Calu3 (cell line): ENCODE measurements at regions not wholly inside any gene's neighbourhood (a gene's known extent, or its start where the extent isn't known, plus 50 kb on each side); places are given as distances from the start of the nearest gene placed in this dataset.

Experiments used
- BruUV-seq: library from RNA; stranded (reverse); fragments of 400-500 nt; replicated peaks from 2 replicates; lab custom pipeline; 2021; lab: Mats Ljungman, UMichigan
- CTCF ChIA-PET: fragments of 300-600 bp; sonication (Branson Sonifier 250); formaldehyde crosslinking; loops from one replicate; lab custom pipeline; 2022; ENCODE audit warnings: antibody characterized with exemption; lab: Charles Lee
- DNase-seq: peaks from one replicate; pipeline ENCODE4 v3.0.0; 2022
- H3K27ac Mint-ChIP-seq: one replicate; pipeline ENCODE4 v1.8.0; 2022; ENCODE audit warnings: mixed read lengths; ENCODE audit not compliant: unreplicated experiment
- H3K27me3 Mint-ChIP-seq: one replicate; pipeline ENCODE4 v1.8.0; 2022; ENCODE audit warnings: mixed read lengths; ENCODE audit not compliant: unreplicated experiment
- H3K36me3 Mint-ChIP-seq: one replicate; pipeline ENCODE4 v1.8.0; 2022; ENCODE audit warnings: mild to moderate bottlenecking, moderate library complexity, mixed read lengths; ENCODE audit not compliant: insufficient read depth, unreplicated experiment
- H3K4me1 Mint-ChIP-seq: one replicate; pipeline ENCODE4 v1.8.0; 2022; ENCODE audit warnings: mild to moderate bottlenecking, low read depth, mixed read lengths; ENCODE audit not compliant: unreplicated experiment
- H3K4me3 Mint-ChIP-seq: one replicate; pipeline ENCODE4 v1.8.0; 2022; ENCODE audit warnings: mild to moderate bottlenecking, low read depth, moderate library complexity, mixed read lengths; ENCODE audit not compliant: unreplicated experiment
- H3K9me3 Mint-ChIP-seq: one replicate; pipeline ENCODE4 v1.8.0; 2022; ENCODE audit warnings: low read depth, mixed read lengths; ENCODE audit not compliant: unreplicated experiment
- CTCF ChIP-seq: fragments of 200-600 bp; IDR thresholded peaks from one replicate; pipeline ENCODE4 v1.8.0; 2022; ENCODE audit warnings: antibody characterized with exemption; ENCODE audit not compliant: unreplicated experiment
- intact Hi-C: fragments of 100-400 bp; cut with micrococcal nuclease; formaldehyde crosslinking; loops from one replicate; pipeline ENCODE4 v1.10.0; 2022; ENCODE audit not compliant: unreplicated experiment

GRCh38 chr15:70414626-70415025 lies 316.9 kb upstream of the TLE3 start:
- CTCF ChIA-PET: interaction anchor here (0.9 kb wide), 1 partner anchor 38 kb away, joined by 3 read pairs; no protein-coding TSS in a partner anchor
- Mint-ChIP-seq H3K4me3 (no peak overlapping the region), H3K27ac (no peak overlapping the region), H3K9me3 (no peaks in the 10 kb centered on the region), H3K27me3 (peaks cover 39% of the 10 kb centered on the region), H3K4me1 (peaks cover 10% of the 10 kb centered on the region), H3K36me3 (no peaks in the 10 kb centered on the region)
- DNase-seq: no peak
- intact Hi-C loops: no loop called here
- no TSS peak for BruUV-seq
- no peak for TF ChIP-seq CTCF

- H3K4me1 Mint-ChIP-seq: peaks cover 10% of the 10 kb centered on the region
- H3K9me3 Mint-ChIP-seq: peaks cover 3% of the 10 kb centered on the region
- no TSS peak for BruUV-seq
- no peak overlapping the region for H3K4me3 Mint-ChIP-seq
- CTCF ChIA-PET: interaction anchor here (0.9 kb wide), 1 partner anchor 743 kb away, joined by 3 read pairs; no protein-coding TSS in a partner anchor
- no peak for DNase-seq
- peaks cover 33% of the 10 kb centered on the region for H3K27me3 Mint-ChIP-seq
- H3K36me3 Mint-ChIP-seq: no peaks in the 10 kb centered on the region
- TF ChIP-seq CTCF: no peak
- H3K27ac Mint-ChIP-seq: no peak overlapping the region
- intact Hi-C loops: no loop called here
These were observed 315.1 kb upstream of the TLE3 start for GRCh38 chr15:70412794-70413193.

- no peak overlapping the region for H3K4me3 Mint-ChIP-seq
- H3K27ac Mint-ChIP-seq: no peak overlapping the region
- H3K27me3 Mint-ChIP-seq: peaks cover 33% of the 10 kb centered on the region
- H3K4me1 Mint-ChIP-seq: peaks cover 10% of the 10 kb centered on the region
- CTCF ChIA-PET: no interaction called here
- H3K9me3 Mint-ChIP-seq: peaks cover 6% of the 10 kb centered on the region
- no peak for DNase-seq
- H3K36me3 Mint-ChIP-seq: no peaks in the 10 kb centered on the region
- no peak for TF ChIP-seq CTCF
- no TSS peak for BruUV-seq
- intact Hi-C loops: no loop called here
These were observed 313.6 kb upstream of the TLE3 start for GRCh38 chr15:70411143-70411863.

GRCh38 chr15:70410371-70410985 lies 312.8 kb upstream of the TLE3 start:
- Mint-ChIP-seq H3K27me3 (peaks cover 35% of the 10 kb centered on the region), H3K9me3 (peaks cover 6% of the 10 kb centered on the region), H3K27ac (no peak overlapping the region), H3K4me3 (no peak overlapping the region), H3K4me1 (peaks cover 10% of the 10 kb centered on the region), H3K36me3 (no peaks in the 10 kb centered on the region)
- no TSS peak for BruUV-seq
- CTCF ChIA-PET: no interaction called here
- intact Hi-C loops: no loop called here
- TF ChIP-seq CTCF: no peak
- DNase-seq: no peak
